SU-DHL-6 (cell line): ENCODE measurements at regions not wholly inside any gene's neighbourhood (a gene's known extent, or its start where the extent isn't known, plus 50 kb on each side); places are given as distances from the start of the nearest gene placed in this dataset.

Experiments used
- H2AFZ ChIP-seq: fragments of 200-600 bp; sonication (generic); 2 replicates; pipeline ENCODE4 v1.6.1; 2014; ENCODE audit warnings: low read depth, mild to moderate bottlenecking, moderate library complexity, mixed read lengths, antibody characterized with exemption, low read length; ENCODE audit not compliant: severe bottlenecking
- H3F3A ChIP-seq: fragments of 200-600 bp; shearing (Covaris generic); 2 replicates; pipeline ENCODE4 v1.6.0; 2016; ENCODE audit warnings: antibody characterized with exemption, mild to moderate bottlenecking; ENCODE audit not compliant: insufficient read depth
- H3K27ac ChIP-seq: fragments of 200-600 bp; sonication (generic); 2 replicates; pipeline ENCODE4 v1.5.1; 2016; ENCODE audit warnings: low read depth, mild to moderate bottlenecking, low read length, moderate library complexity, mixed read lengths
- H3K27me3 ChIP-seq: fragments of 200-600 bp; sonication (generic), shearing (Covaris generic); 2 replicates; pipeline ENCODE4 v1.6.0; 2014; ENCODE audit warnings: mild to moderate bottlenecking, low read length
- H3K36me3 ChIP-seq: fragments of 200-600 bp; sonication (generic); 2 replicates; pipeline ENCODE4 v1.6.1; 2014; ENCODE audit warnings: mild to moderate bottlenecking, low read length, mixed read lengths
- H3K4me2 ChIP-seq: fragments of 300-600, 200-600 bp; shearing (Covaris generic), sonication (generic); 2 replicates; pipeline ENCODE4 v1.6.0; 2014; ENCODE audit warnings: low read length, low read depth, mild to moderate bottlenecking; ENCODE audit not compliant: poor library complexity, severe bottlenecking
- H3K4me3 ChIP-seq: fragments of 200-600 bp; sonication (generic); 2 replicates; pipeline ENCODE4 v1.5.1; 2014; ENCODE audit warnings: antibody characterized with exemption, low read length, mild to moderate bottlenecking, mixed read lengths; ENCODE audit not compliant: insufficient read depth, poor library complexity, severe bottlenecking
- H3K79me2 ChIP-seq: fragments of 200-600 bp; sonication (generic); 2 replicates; pipeline ENCODE4 v1.6.1; 2014; ENCODE audit warnings: mild to moderate bottlenecking, low read length, moderate library complexity; ENCODE audit not compliant: insufficient read depth
- H3K9ac ChIP-seq: fragments of 200-600 bp; sonication (generic); 2 replicates; pipeline ENCODE4 v1.7.0; 2014; ENCODE audit warnings: mild to moderate bottlenecking, low read length
- H3K9me2 ChIP-seq: fragments of 200-600 bp; sonication (generic); replicated peaks from 2 replicates; pipeline ENCODE4 v1.6.1; 2014; ENCODE audit warnings: low read length; ENCODE audit not compliant: insufficient read depth
- H3K9me3 ChIP-seq: fragments of 200-600 bp; sonication (generic); 2 replicates; pipeline ENCODE4 v1.6.1; 2014; ENCODE audit warnings: low read length, mixed read lengths; ENCODE audit not compliant: insufficient read depth
- H4K20me1 ChIP-seq: fragments of 200-600 bp; sonication (generic); 2 replicates; pipeline ENCODE4 v1.6.1; 2014; ENCODE audit warnings: low read depth, mild to moderate bottlenecking, antibody characterized with exemption, low read length, moderate library complexity, mixed read lengths
- EZH2phosphoT487 ChIP-seq: fragments of 200-600 bp; sonication (generic), shearing (Covaris generic); conservative IDR thresholded peaks from 2 replicates; pipeline ENCODE4 v1.6.1; 2018; ENCODE audit warnings: mild to moderate bottlenecking, antibody characterized with exemption, low read length, moderate library complexity, mixed read lengths
- TF ChIP-seq, protein P1 (sequence below): fragments of 200-600 bp; sonication (generic); IDR thresholded peaks from one replicate; pipeline ENCODE4 v1.5.1; 2017; ENCODE audit warnings: antibody characterized with exemption, mild to moderate bottlenecking, low read length, moderate library complexity; ENCODE audit not compliant: insufficient read depth, poor library complexity, severe bottlenecking

DNA sequence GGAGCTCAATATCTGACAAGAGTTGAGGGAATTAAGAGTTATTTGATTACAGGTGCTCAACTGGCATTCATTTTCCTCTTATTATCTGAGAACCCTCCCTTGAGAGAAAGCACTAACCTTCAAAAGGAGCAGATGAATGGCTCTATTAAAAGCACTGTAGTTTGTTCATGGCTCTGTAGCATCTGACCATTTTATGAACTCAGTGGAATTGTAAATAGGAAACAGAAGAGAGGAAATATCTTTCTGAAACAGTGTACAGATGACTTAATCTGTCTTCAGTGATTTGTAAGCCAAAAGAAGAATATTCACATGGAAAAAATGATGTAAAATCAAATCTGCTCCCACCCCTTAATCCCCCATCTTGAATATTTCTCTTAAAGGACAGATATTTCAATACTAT, 810.4 kb upstream of the GRAMD2B start:
- TF ChIP-seq, protein P1, sequence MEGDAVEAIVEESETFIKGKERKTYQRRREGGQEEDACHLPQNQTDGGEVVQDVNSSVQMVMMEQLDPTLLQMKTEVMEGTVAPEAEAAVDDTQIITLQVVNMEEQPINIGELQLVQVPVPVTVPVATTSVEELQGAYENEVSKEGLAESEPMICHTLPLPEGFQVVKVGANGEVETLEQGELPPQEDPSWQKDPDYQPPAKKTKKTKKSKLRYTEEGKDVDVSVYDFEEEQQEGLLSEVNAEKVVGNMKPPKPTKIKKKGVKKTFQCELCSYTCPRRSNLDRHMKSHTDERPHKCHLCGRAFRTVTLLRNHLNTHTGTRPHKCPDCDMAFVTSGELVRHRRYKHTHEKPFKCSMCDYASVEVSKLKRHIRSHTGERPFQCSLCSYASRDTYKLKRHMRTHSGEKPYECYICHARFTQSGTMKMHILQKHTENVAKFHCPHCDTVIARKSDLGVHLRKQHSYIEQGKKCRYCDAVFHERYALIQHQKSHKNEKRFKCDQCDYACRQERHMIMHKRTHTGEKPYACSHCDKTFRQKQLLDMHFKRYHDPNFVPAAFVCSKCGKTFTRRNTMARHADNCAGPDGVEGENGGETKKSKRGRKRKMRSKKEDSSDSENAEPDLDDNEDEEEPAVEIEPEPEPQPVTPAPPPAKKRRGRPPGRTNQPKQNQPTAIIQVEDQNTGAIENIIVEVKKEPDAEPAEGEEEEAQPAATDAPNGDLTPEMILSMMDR, result no peak
- no peak for TF ChIP-seq EZH2phosphoT487
- H3K9ac ChIP-seq, result no peak overlapping the region
- H2AFZ ChIP-seq, result no peak overlapping the region
- no peaks in the 10 kb centered on the region for H3K27me3 ChIP-seq
- H3K9me3 ChIP-seq, result no peaks in the 10 kb centered on the region
- no peaks in the 10 kb centered on the region for H3K36me3 ChIP-seq
- no peaks in the 10 kb centered on the region for H3F3A ChIP-seq
- no peak overlapping the region for H3K27ac ChIP-seq
- no peaks in the 10 kb centered on the region for H4K20me1 ChIP-seq
- no peak overlapping the region for H3K4me2 ChIP-seq
- H3K79me2 ChIP-seq, result no peaks in the 10 kb centered on the region
- H3K9me2 ChIP-seq, result no peaks in the 10 kb centered on the region
- H3K4me3 ChIP-seq, result no peak overlapping the region

DNA sequence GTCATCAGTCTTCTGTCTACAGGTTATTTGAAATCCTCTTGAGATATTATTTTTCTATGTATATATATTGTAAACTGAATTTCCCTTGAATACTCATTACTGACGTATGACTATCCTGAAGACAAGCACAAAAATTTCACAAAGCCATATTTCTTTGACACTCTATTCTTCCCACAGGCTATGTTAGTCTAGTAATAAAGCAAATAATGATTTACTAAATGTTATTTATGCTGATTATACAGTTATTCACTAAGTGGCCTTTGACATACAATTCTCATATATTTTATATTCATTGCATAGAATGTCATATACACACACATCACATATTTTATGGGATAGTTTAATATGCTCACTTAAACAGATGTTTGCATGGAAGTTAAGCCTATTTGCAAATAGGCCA, 793.0 kb upstream of the GRAMD2B start:
- Histone ChIP-seq H3K36me3 (no peaks in the 10 kb centered on the region), H3K27me3 (no peaks in the 10 kb centered on the region), H3K79me2 (no peaks in the 10 kb centered on the region), H3K27ac (no peak overlapping the region), H3K4me3 (no peak overlapping the region), H2AFZ (no peak overlapping the region), H3K9ac (no peak overlapping the region), H3K4me2 (no peak overlapping the region), H3F3A (no peaks in the 10 kb centered on the region; the same call in 1 of the 2 replicates), H4K20me1 (no peaks in the 10 kb centered on the region), H3K9me3 (no peaks in the 10 kb centered on the region), H3K9me2 (no peaks in the 10 kb centered on the region)
- no peak for TF ChIP-seq EZH2phosphoT487
- TF ChIP-seq, protein P1, result no peak

DNA sequence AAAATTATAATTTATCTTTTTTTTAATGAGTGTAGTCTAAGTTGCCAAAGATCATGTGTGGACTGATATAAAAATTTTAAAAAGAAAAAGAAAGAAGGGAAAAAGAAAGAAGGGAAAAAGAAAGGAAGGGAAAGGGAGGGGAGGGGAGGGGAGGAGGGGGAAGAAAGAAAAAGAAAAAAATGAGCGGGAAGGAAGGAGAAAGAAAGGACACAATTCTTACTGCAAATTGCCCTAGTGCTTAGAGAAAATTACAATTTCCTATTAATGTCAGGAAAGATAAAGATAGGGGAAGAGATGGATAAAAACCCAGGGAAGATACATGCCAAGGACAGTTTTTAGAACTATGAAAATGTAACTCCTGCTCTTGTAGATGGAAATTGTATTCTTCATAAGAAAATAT, 789.7 kb upstream of the GRAMD2B start:
- Histone ChIP-seq H3K27me3 (no peaks in the 10 kb centered on the region), H3K9me3 (no peaks in the 10 kb centered on the region), H3F3A (no peaks in the 10 kb centered on the region), H3K79me2 (no peaks in the 10 kb centered on the region), H3K9ac (no peak overlapping the region), H3K27ac (no peak overlapping the region), H3K9me2 (no peaks in the 10 kb centered on the region), H4K20me1 (no peaks in the 10 kb centered on the region), H2AFZ (no peak overlapping the region), H3K4me3 (no peak overlapping the region), H3K36me3 (no peaks in the 10 kb centered on the region), H3K4me2 (no peak overlapping the region)
- no peak for TF ChIP-seq EZH2phosphoT487
- TF ChIP-seq, protein P1, result no peak
